HFF-Myc (cell line): ENCODE measurements at regions not wholly inside any gene's neighbourhood (a gene's known extent, or its start where the extent isn't known, plus 50 kb on each side); places are given as distances from the start of the nearest gene placed in this dataset.

Experiments used
- DNase-seq: peaks from one replicate; pipeline ENCODE4 v3.0.0-alpha.2; 2011; ENCODE audit warnings: low read depth; ENCODE audit errors: extremely low read depth
- H3K4me3 ChIP-seq: replicated peaks from 2 replicates; pipeline ENCODE4 v1.5.1; 2011; ENCODE audit warnings: low read depth, mild to moderate bottlenecking, control low read depth, low read length
- TF ChIP-seq, protein P1 (sequence below): IDR thresholded peaks from 2 replicates; pipeline ENCODE4 v1.5.1; 2012; ENCODE audit warnings: mild to moderate bottlenecking, low read depth, low read length, control low read depth; ENCODE audit errors: missing control alignments

DNA sequence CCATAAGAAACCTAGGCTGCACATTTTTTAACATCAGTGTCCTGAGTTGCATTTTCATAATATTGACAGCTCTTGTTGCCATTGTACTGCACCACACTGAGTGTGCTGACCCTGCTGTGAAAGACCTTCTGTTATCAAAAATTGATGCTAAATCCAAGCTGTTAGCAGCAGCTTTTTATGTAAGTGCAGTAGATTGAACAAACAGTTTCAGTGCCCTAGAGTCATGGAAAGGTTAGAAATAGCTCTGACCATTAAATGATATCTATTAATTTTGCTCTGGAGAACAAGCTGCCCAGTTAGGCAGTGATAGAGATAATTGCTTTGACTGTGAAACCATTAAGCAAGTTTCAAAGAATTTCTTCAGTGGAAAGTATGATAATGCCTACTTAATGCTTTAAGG lies 1289.2 kb upstream of the PCDH20 start:
- DNase-seq, result no peak
- TF ChIP-seq, protein P1, sequence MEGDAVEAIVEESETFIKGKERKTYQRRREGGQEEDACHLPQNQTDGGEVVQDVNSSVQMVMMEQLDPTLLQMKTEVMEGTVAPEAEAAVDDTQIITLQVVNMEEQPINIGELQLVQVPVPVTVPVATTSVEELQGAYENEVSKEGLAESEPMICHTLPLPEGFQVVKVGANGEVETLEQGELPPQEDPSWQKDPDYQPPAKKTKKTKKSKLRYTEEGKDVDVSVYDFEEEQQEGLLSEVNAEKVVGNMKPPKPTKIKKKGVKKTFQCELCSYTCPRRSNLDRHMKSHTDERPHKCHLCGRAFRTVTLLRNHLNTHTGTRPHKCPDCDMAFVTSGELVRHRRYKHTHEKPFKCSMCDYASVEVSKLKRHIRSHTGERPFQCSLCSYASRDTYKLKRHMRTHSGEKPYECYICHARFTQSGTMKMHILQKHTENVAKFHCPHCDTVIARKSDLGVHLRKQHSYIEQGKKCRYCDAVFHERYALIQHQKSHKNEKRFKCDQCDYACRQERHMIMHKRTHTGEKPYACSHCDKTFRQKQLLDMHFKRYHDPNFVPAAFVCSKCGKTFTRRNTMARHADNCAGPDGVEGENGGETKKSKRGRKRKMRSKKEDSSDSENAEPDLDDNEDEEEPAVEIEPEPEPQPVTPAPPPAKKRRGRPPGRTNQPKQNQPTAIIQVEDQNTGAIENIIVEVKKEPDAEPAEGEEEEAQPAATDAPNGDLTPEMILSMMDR, result no peak
- no peak overlapping the region for H3K4me3 ChIP-seq

DNA sequence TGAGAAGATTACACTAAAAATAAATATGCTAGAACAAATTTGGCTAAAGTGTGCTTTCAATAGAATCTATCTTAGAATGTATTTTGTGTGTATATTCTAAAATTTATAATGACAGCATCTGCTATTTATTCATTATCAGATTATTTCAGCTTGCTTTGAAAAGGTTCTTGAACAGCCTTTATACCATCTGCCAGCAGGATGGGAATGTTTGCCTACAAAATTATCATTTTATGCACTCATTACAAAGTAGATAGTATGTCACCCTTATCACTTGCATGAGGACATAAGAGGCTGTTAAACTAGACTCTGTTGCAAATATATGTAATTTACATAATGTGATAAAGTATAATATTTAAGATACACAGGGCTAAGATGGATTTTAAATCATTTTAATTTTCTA lies 1286.9 kb upstream of the PCDH20 start:
- no peak overlapping the region for H3K4me3 ChIP-seq
- TF ChIP-seq, protein P1, result no peak
- no peak for DNase-seq

DNA sequence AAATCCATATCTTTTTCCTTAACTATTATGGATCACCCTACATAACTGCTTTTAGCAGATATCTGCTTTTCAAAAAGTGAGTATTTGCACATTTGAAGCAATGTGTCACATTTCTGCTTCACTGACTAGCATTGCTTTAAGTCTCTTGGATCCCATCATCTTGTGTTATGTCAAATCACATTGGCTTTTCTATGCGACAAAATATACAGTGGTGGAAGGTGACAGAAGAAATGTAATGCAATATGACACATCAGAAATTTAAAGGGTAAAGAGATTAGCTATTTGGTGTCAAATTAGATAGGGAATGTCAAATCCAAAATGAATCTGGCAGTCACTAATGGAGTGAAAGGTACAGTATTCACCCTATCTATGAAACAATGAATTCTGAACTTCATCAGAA lies 1282.1 kb upstream of the PCDH20 start:
- H3K4me3 ChIP-seq, result no peak overlapping the region
- TF ChIP-seq, protein P1, result no peak
- DNase-seq, result no peak

DNA sequence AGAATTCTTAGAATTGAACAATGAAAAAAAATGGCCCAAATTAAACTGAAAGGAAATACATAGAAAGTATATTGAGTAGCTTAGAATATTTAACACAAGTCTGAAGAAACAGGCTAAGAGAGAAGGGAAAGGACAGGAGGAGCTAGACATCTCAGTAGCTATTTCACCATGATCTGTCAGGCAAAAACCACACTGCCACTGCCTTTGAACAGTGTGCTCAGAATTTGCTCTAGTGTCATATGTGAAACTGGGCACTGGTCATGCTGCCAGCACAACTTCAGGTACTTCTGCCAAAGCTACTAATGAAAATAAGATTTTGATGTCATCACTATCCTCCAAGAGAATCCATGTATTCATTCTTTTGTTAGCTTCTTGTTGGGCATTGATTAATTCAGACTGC lies 1280.8 kb upstream of the PCDH20 start:
- TF ChIP-seq, protein P1, result no peak
- DNase-seq, result no peak
- no peak overlapping the region for H3K4me3 ChIP-seq

DNA sequence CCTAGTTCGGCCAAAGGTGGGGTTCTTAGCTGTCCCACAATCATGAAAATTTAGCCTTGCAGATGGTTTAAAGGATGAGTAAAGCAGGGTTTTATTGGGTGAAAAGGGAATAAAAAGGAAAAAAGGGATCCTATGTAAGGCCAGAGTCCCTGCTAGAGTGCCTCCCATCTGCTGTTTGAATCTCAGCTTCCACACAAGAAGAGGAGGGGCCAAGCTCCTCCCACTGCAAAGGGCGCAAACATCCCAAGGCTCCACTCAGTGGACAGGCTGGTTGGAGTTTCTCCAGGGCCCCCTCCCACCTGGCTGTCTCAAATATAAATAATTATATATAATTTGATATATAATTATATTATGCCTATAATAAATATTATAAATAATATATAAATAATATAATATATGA lies 1272.1 kb upstream of the PCDH20 start:
- TF ChIP-seq, protein P1, result no peak
- DNase-seq, result no peak
- no peak overlapping the region for H3K4me3 ChIP-seq

DNA sequence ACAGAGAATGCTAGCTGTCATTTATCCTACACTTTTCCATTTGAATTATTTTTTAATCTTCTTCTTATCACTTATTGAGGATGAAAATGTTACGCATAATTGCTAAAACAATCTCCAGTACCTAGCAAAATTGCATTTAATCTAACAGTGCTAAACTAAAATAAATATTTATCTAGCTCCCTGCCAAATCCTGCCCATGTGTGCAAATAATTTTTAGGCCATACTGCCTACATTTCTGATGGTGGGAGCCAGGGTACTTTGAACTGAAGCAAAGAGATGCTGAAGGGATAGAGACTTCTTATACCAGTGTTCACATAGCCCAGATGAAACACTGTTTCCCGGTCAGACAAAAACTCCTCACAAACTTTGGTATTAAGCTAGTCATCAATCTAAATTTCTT lies 1268.7 kb upstream of the PCDH20 start:
- TF ChIP-seq, protein P1, result no peak
- no peak overlapping the region for H3K4me3 ChIP-seq
- no peak for DNase-seq

DNA sequence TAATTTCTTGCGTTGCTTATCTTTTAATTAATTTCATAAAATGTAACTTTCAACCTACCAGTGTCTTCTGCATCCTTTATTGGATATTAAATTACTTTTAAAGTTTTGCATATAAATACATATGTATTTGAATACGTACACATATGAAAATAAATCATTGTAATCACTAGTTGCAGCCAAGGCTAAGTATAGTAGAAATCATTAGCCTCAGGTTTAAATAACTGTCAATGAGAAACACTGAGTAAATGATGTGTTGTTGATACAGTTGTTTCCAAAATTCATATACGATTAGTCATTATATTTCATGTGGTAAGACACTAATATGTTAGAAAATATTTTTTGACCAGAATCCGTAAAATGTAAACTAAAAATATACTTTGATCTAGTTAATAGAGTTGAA lies 1267.1 kb upstream of the PCDH20 start:
- TF ChIP-seq, protein P1, result no peak
- no peak for DNase-seq
- H3K4me3 ChIP-seq, result no peak overlapping the region
